GM18511 (cell line): ENCODE measurements at regions not wholly inside any gene's neighbourhood (a gene's known extent, or its start where the extent isn't known, plus 50 kb on each side); places are given as distances from the start of the nearest gene placed in this dataset.

ENCODE experiments used
- ATAC-seq: cut with Tn5 transposase; IDR thresholded peaks from one replicate; pipeline ENCODE4 v1.9.1; 2021; ENCODE audit warnings: mild to moderate bottlenecking, moderate library complexity; ENCODE audit not compliant: unreplicated experiment

GRCh38 chr22:27540247-27540646 is 261.3 kb downstream of the MN1 start:
- no peak for ATAC-seq

GRCh38 chr22:27540656-27541396 is 260.7 kb downstream of the MN1 start:
- ATAC-seq = no peak

GRCh38 chr22:27541836-27542235 is 259.7 kb downstream of the MN1 start:
- no peak for ATAC-seq

- no peak for ATAC-seq
Measured at GRCh38 chr22:27542602-27543001, 259.0 kb downstream of the MN1 start.

- ATAC-seq = no peak
Measured at GRCh38 chr22:27543460-27543859, 258.1 kb downstream of the MN1 start.

GRCh38 chr22:27545085-27545484 is 256.5 kb downstream of the MN1 start:
- ATAC-seq = no peak

GRCh38 chr22:27546157-27546935 is 255.2 kb downstream of the MN1 start:
- no peak for ATAC-seq

GRCh38 chr22:27551402-27551801 is 250.2 kb downstream of the MN1 start:
- no peak for ATAC-seq

GRCh38 chr22:27552176-27552575 is 249.4 kb downstream of the MN1 start:
- ATAC-seq = no peak

GRCh38 chr22:27552863-27553262 is 248.7 kb downstream of the MN1 start:
- no peak for ATAC-seq

GRCh38 chr22:27554106-27554811 is 247.3 kb downstream of the MN1 start:
- ATAC-seq = no peak

- no peak for ATAC-seq
Measured at GRCh38 chr22:27554841-27555456, 246.6 kb downstream of the MN1 start.

GRCh38 chr22:27556371-27556770 is 245.2 kb downstream of the MN1 start:
- ATAC-seq = no peak

- ATAC-seq = no peak
Measured at GRCh38 chr22:27557286-27558008, 244.1 kb downstream of the MN1 start.

- ATAC-seq = no peak
Measured at GRCh38 chr22:27558658-27559371, 242.7 kb downstream of the MN1 start.

GRCh38 chr22:27560781-27561180 is 240.8 kb downstream of the MN1 start:
- no peak for ATAC-seq

GRCh38 chr22:27561286-27561904 is 240.2 kb downstream of the MN1 start:
- no peak for ATAC-seq

GRCh38 chr22:27564806-27565205 is 236.8 kb downstream of the MN1 start:
- no peak for ATAC-seq

- ATAC-seq = no peak
Measured at GRCh38 chr22:27566602-27567001, 235.0 kb downstream of the MN1 start.

GRCh38 chr22:27568265-27568664 is 233.3 kb downstream of the MN1 start:
- no peak for ATAC-seq
